ENCODE measurements at regions not wholly inside any gene's neighbourhood (a gene's known extent, or its start where the extent isn't known, plus 50 kb on each side); places are given as distances from the start of the nearest gene placed in this dataset.

GRCh38 chr6:56770011-56770520, 127.4 kb upstream of the DST start:
- TF ChIP-seq CTCF (IDR thresholded peaks at IDR 0.05; ENCODE audit: insufficient read depth, low read depth, low read length) (no peak), EZH2 (IDR thresholded peaks at IDR 0.05; ENCODE audit: insufficient read depth, low read length) (no peak)

All from astrocyte (in vitro differentiated cells and primary cell).